Duodenal mucosa (tissue), 2 donors: ENCODE measurements at regions not wholly inside any gene's neighbourhood (a gene's known extent, or its start where the extent isn't known, plus 50 kb on each side); places are given as distances from the start of the nearest gene placed in this dataset.

Experiments
- H3K27ac ChIP-seq: one replicate; pipeline ENCODE4 v1.7.0; 2013; ENCODE audit warnings: low read depth, low read length
- H3K27me3 ChIP-seq, 2 donors: one replicate each; pipeline ENCODE4 v1.7.0; 2013; ENCODE audit warnings: low read length in 2 of 2, control low read depth in 1 of 2; ENCODE audit not compliant: insufficient read depth in 2 of 2, control insufficient read depth in 1 of 2
- H3K36me3 ChIP-seq, 2 donors: one replicate each; pipeline ENCODE4 v1.7.0; 2013; ENCODE audit warnings: low read length in 2 of 2, control low read depth in 1 of 2; ENCODE audit not compliant: insufficient read depth in 2 of 2, control insufficient read depth in 1 of 2
- H3K4me1 ChIP-seq, 2 donors: one replicate each; pipeline ENCODE4 v1.7.0; 2013; ENCODE audit warnings: low read length in 2 of 2, control low read depth in 1 of 2; ENCODE audit not compliant: insufficient read depth in 2 of 2, control insufficient read depth in 1 of 2
- H3K4me3 ChIP-seq, 2 donors: one replicate each; pipeline ENCODE4 v1.7.0; 2013; ENCODE audit warnings: low read length in 2 of 2, low read depth in 1 of 2
- H3K9ac ChIP-seq, 2 donors: one replicate each; pipeline ENCODE4 v1.7.0; 2013; ENCODE audit warnings: low read length in 2 of 2, low read depth in 1 of 2
- H3K9me3 ChIP-seq, 2 donors: one replicate each; pipeline ENCODE4 v1.7.0; 2013; ENCODE audit warnings: low read length in 2 of 2, control low read depth in 1 of 2; ENCODE audit not compliant: control insufficient read depth in 1 of 2

- H3K36me3 ChIP-seq: no peaks in the 10 kb centered on the region
- H3K9ac ChIP-seq: no peak overlapping the region
- no peaks in the 10 kb centered on the region for H3K9me3 ChIP-seq
- H3K4me3 ChIP-seq: no peak overlapping the region
- no peaks in the 10 kb centered on the region for H3K4me1 ChIP-seq
- no peaks in the 10 kb centered on the region for H3K27me3 ChIP-seq
- H3K27ac ChIP-seq: no peak overlapping the region
Observed at GRCh38 chr2:66717218-66717905, 282.4 kb downstream of the MEIS1 start.

DNA sequence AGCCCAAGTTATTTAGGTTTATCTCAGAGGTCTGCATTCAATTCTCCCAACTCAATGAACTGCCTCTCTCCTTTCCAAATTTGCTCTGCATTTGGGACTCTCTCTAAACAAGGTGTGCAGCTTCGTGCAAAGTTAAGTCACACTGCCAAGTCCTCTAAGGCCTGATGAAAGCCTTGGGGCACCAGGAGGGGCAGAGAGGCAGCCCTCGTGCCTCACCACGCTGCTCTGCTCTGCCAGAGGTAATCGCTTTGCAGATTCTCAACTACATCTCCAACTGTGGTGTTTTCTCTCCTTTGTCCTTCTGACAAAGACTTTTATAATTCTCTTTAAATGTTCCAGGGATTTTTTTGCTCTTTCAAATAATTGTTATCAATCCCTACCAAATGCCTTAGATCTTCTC is 283.0 kb downstream of the MEIS1 start:
- Histone ChIP-seq H3K27ac (no peak overlapping the region), H3K36me3 (no peaks in the 10 kb centered on the region), H3K27me3 (no peaks in the 10 kb centered on the region), H3K4me1 (no peaks in the 10 kb centered on the region), H3K9ac (no peak overlapping the region), H3K9me3 (no peaks in the 10 kb centered on the region), H3K4me3 (no peak overlapping the region)

- Histone ChIP-seq H3K4me1 (no peaks in the 10 kb centered on the region), H3K4me3 (no peak overlapping the region), H3K27me3 (no peaks in the 10 kb centered on the region), H3K27ac (no peak overlapping the region), H3K36me3 (no peaks in the 10 kb centered on the region), H3K9ac (no peak overlapping the region), H3K9me3 (no peaks in the 10 kb centered on the region)
Observed at GRCh38 chr2:66721776-66722175, 286.9 kb downstream of the MEIS1 start.

DNA sequence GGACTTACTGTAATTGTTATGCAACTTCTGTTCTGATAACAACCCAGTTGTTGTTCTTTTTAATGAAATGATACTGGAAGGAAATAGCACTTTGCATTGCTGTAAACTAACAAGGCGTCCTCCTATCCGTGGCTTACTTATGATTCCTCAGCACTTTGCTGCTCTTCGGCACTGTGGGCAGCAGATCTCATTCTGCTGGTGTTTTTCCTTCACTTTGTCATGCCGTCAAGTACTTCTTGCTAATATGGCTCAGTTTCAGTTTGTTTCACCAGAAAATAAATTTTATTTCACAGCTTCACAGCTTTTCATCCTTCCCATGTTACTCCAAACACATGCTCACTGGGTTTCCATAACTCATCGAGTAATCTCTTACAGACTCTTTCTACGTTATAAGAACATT is 289.3 kb downstream of the MEIS1 start:
- Histone ChIP-seq H3K9ac (no peak overlapping the region), H3K36me3 (no peaks in the 10 kb centered on the region)

GRCh38 chr2:66729416-66730330 is 294.7 kb downstream of the MEIS1 start:
- Histone ChIP-seq H3K36me3 (no peaks in the 10 kb centered on the region), H3K27me3 (no peaks in the 10 kb centered on the region), H3K9me3 (no peaks in the 10 kb centered on the region), H3K27ac (no peak overlapping the region), H3K4me1 (no peaks in the 10 kb centered on the region), H3K4me3 (no peak overlapping the region), H3K9ac (no peak overlapping the region)

More for the DNA sequence above, 289.3 kb downstream of the MEIS1 start:
- Histone ChIP-seq H3K4me1 (no peaks in the 10 kb centered on the region), H3K27me3 (no peaks in the 10 kb centered on the region), H3K4me3 (no peak overlapping the region), H3K27ac (no peak overlapping the region), H3K9me3 (no peaks in the 10 kb centered on the region)

DNA sequence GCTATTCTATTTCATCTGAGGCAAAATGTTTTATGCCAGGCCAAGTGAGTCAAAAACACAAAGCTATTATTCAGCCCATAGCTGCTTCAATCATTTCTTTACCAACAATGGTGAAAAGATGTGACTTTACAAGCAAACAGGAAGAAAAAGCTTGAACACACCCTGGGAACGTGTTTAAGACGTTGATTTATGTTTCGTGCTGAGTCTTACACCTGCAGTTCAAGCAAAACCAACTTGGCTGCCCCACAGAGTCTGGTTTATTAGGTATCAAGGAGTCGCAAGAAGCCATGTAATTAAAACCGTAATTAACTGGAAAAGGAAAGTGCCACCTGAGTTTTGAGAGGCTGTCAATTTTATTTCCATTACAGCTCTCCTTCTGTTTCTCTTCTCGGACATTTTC is 295.5 kb downstream of the MEIS1 start:
- no peak overlapping the region for H3K27ac ChIP-seq
- no peaks in the 10 kb centered on the region for H3K27me3 ChIP-seq
- H3K9ac ChIP-seq: no peak overlapping the region
- no peaks in the 10 kb centered on the region for H3K4me1 ChIP-seq
- H3K4me3 ChIP-seq: no peak overlapping the region
- no peaks in the 10 kb centered on the region for H3K36me3 ChIP-seq
- no peaks in the 10 kb centered on the region for H3K9me3 ChIP-seq

DNA sequence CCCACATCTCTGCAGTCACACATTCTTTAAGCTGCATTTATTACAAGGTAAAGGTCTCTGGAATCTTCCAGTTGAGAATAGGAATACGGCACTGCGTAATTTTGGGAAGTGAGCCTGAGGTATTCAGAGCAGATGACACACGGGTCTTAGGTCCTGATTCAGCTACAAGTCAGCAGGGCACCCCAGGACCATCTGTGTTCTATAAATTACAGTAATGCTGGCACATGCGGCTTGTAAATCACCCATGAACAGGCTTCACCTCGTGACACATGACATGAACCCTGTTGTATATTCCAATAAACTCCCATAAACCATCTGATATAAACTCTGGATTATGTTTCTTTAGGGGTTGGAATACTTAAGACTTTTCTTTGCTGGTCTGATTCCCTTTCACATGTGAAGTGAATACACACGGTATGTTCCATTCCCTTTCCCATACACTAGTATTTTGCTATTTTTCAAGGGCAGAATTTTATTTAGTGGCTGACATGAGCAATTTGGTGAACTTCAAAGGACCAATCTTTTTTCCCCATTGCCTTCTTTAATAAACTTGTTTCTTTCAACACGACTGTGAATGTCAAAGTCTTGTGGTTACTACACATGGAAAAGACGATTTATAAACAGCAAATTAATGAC is 298.6 kb downstream of the MEIS1 start:
- Histone ChIP-seq H3K27me3 (no peaks in the 10 kb centered on the region), H3K9ac (no peak overlapping the region), H3K4me1 (no peaks in the 10 kb centered on the region), H3K36me3 (no peaks in the 10 kb centered on the region), H3K4me3 (no peak overlapping the region), H3K9me3 (no peaks in the 10 kb centered on the region), H3K27ac (no peak overlapping the region)

GRCh38 chr2:66748939-66749338 is 314.0 kb downstream of the MEIS1 start:
- Histone ChIP-seq H3K4me1 (no peaks in the 10 kb centered on the region), H3K9me3 (no peaks in the 10 kb centered on the region), H3K36me3 (no peaks in the 10 kb centered on the region), H3K27me3 (no peaks in the 10 kb centered on the region), H3K9ac (no peak overlapping the region), H3K27ac (no peak overlapping the region), H3K4me3 (no peak overlapping the region)

GRCh38 chr2:66749566-66749965 is 314.6 kb downstream of the MEIS1 start:
- H3K27me3 ChIP-seq: no peaks in the 10 kb centered on the region
- no peak overlapping the region for H3K4me3 ChIP-seq
- no peak overlapping the region for H3K9ac ChIP-seq
- no peak overlapping the region for H3K27ac ChIP-seq
- H3K36me3 ChIP-seq: no peaks in the 10 kb centered on the region
- no peaks in the 10 kb centered on the region for H3K9me3 ChIP-seq
- no peaks in the 10 kb centered on the region for H3K4me1 ChIP-seq

- H3K27ac ChIP-seq: no peak overlapping the region
- no peaks in the 10 kb centered on the region for H3K36me3 ChIP-seq
- H3K9me3 ChIP-seq: no peaks in the 10 kb centered on the region
- no peak overlapping the region for H3K9ac ChIP-seq
- no peak overlapping the region for H3K4me3 ChIP-seq
- no peaks in the 10 kb centered on the region for H3K27me3 ChIP-seq
- no peaks in the 10 kb centered on the region for H3K4me1 ChIP-seq
Observed at GRCh38 chr2:66753257-66753656, 318.3 kb downstream of the MEIS1 start.
